Keratinocyte (primary cell): ENCODE measurements at regions not wholly inside any gene's neighbourhood (a gene's known extent, or its start where the extent isn't known, plus 50 kb on each side); places are given as distances from the start of the nearest gene placed in this dataset.

Experiments used
- DNase-seq: peaks from one replicate; pipeline ENCODE4 v3.0.0-alpha.2; 2011; ENCODE audit warnings: low read depth, missing footprints, low spot score
- FAIRE-seq: peaks from 2 replicates; lab custom pipeline; 2011; peaks lifted over from hg19 to GRCh38; lab: Jason Lieb, UNC
- H2AFZ ChIP-seq: 2 replicates; pipeline ENCODE4 v1.6.0; 2012; ENCODE audit warnings: low read length, control low read depth, inconsistent platforms; ENCODE audit not compliant: control insufficient read depth
- H3K27ac ChIP-seq: 2 replicates; pipeline ENCODE4 v1.5.1; 2011; ENCODE audit warnings: low read length; ENCODE audit not compliant: control insufficient read depth, insufficient read depth
- H3K27me3 ChIP-seq: 3 replicates; pipeline ENCODE4 v1.6.0; 2011; ENCODE audit warnings: low read length; ENCODE audit not compliant: control insufficient read depth, insufficient read depth; ENCODE audit errors: extremely low read depth
- H3K36me3 ChIP-seq, 2 experiments: 2 replicates in 1 of 2; 3 replicates in 1 of 2; pipeline ENCODE4 v1.5.1; 2011; ENCODE audit warnings: low read length in 2 of 2, mild to moderate bottlenecking in 1 of 2; ENCODE audit not compliant: control insufficient read depth in 2 of 2, insufficient read depth in 2 of 2; ENCODE audit errors: extremely low read depth in 1 of 2
- H3K4me1 ChIP-seq: 3 replicates; pipeline ENCODE4 v1.5.1; 2011; ENCODE audit warnings: low read length; ENCODE audit not compliant: control insufficient read depth, insufficient read depth; ENCODE audit errors: extremely low read depth
- H3K4me2 ChIP-seq: 3 replicates; pipeline ENCODE4 v1.6.0; 2011; ENCODE audit warnings: low read depth, low read length; ENCODE audit not compliant: control insufficient read depth, insufficient read depth; ENCODE audit errors: extremely low read depth
- H3K4me3 ChIP-seq, 3 experiments: fragments of 200-600 bp in 1 of 3; sonication (generic) in 1 of 3; 2 replicates in 2 of 3; 3 replicates in 1 of 3; pipeline ENCODE4 v1.5.1; 2011 to 2016; ENCODE audit warnings: low read length in 3 of 3, mild to moderate bottlenecking in 3 of 3, control low read depth in 2 of 3, inconsistent platforms in 1 of 3, low read depth in 1 of 3, mixed read lengths in 1 of 3, mixed run types in 1 of 3, moderate library complexity in 1 of 3; ENCODE audit not compliant: control insufficient read depth in 2 of 3, insufficient read depth in 2 of 3; ENCODE audit errors: extremely low read depth in 1 of 3
- H3K79me2 ChIP-seq: 2 replicates; pipeline ENCODE4 v1.6.0; 2012; ENCODE audit warnings: low read length; ENCODE audit not compliant: control insufficient read depth, insufficient read depth
- H3K9ac ChIP-seq: 3 replicates; pipeline ENCODE4 v1.6.0; 2011; ENCODE audit warnings: low read length; ENCODE audit not compliant: control insufficient read depth, insufficient read depth; ENCODE audit errors: extremely low read depth
- H3K9me1 ChIP-seq: 3 replicates; pipeline ENCODE4 v1.6.0; 2011; ENCODE audit warnings: low read length; ENCODE audit not compliant: control insufficient read depth, insufficient read depth; ENCODE audit errors: extremely low read depth
- H3K9me3 ChIP-seq: 2 replicates; pipeline ENCODE4 v1.5.1; 2012; ENCODE audit warnings: low read depth, low read length; ENCODE audit not compliant: control insufficient read depth
- H4K20me1 ChIP-seq: 3 replicates; pipeline ENCODE4 v1.6.0; 2011; ENCODE audit warnings: low read length; ENCODE audit not compliant: control insufficient read depth, insufficient read depth; ENCODE audit errors: extremely low read depth
- CTCF ChIP-seq, 3 experiments: IDR thresholded peaks in 1 of 3; conservative IDR thresholded peaks in 1 of 3; optimal IDR thresholded peaks in 1 of 3; 2 replicates in 2 of 3; 3 replicates in 1 of 3; pipeline versions ENCODE3 to v1.5.1; 2011; ENCODE audit warnings: low read length in 3 of 3, mild to moderate bottlenecking in 3 of 3, moderate library complexity in 2 of 3, control low read depth in 1 of 3, inconsistent platforms in 1 of 3; ENCODE audit not compliant: insufficient read depth in 2 of 3; ENCODE audit errors: extremely low read depth in 1 of 3
- EZH2 ChIP-seq: IDR thresholded peaks from one replicate; pipeline ENCODE4 v1.6.1; 2012; ENCODE audit warnings: inconsistent platforms, mild to moderate bottlenecking, low read length, moderate library complexity
- dilution Hi-C: fragments of 300-500 bp; cut with MboI; formaldehyde crosslinking; loops from one replicate; pipeline ENCODE4 v1.7.0; 2020; ENCODE audit warnings: low sequenced_read_pairs; ENCODE audit not compliant: extremely low pct_ligation_motif_present

DNA sequence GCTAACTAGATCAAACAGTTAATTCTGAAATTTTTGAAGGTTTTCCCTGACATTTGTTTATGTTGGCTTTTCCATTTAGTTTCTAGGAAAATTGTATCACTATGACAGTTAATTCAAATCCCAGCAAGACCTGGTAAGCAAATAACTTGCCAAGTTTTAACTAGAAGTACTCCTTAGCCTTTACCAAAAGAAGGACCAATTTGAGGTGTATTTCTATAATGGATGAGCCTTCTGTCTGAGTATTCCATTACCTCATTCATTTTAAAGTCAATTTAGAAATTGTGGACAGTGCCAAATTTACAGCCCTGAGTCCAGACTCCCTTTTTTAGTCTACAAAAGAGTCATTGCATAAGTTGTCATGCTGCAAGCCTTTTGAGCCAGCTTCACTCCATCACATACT, 687.6 kb downstream of the CETN3 start:
- no peaks in the 10 kb centered on the region for H3K36me3 ChIP-seq
- dilution Hi-C loops = no loop called here
- H4K20me1 ChIP-seq = no peaks in the 10 kb centered on the region
- no peaks in the 10 kb centered on the region for H3K27me3 ChIP-seq
- H3K9me3 ChIP-seq = no peaks in the 10 kb centered on the region
- DNase-seq (no peak), FAIRE-seq (no peak)
- no peak overlapping the region for H3K9ac ChIP-seq
- H3K4me3 ChIP-seq = no peak overlapping the region
- TF ChIP-seq EZH2 (no peak), CTCF (optimal IDR thresholded peaks at IDR 0.05 in 1 of 3, IDR thresholded peaks at IDR 0.05 in 1 of 3, conservative IDR thresholded peaks at IDR 0.05 in 1 of 3; ENCODE audit: extremely low read depth in 1 of 3, insufficient read depth in 2 of 3, low read length in 3 of 3) (no peak)
- no peaks in the 10 kb centered on the region for H3K9me1 ChIP-seq
- H3K4me1 ChIP-seq = no peaks in the 10 kb centered on the region
- H3K27ac ChIP-seq = no peak overlapping the region
- no peak overlapping the region for H3K4me2 ChIP-seq
- H2AFZ ChIP-seq = no peak overlapping the region
- H3K79me2 ChIP-seq = no peaks in the 10 kb centered on the region

DNA sequence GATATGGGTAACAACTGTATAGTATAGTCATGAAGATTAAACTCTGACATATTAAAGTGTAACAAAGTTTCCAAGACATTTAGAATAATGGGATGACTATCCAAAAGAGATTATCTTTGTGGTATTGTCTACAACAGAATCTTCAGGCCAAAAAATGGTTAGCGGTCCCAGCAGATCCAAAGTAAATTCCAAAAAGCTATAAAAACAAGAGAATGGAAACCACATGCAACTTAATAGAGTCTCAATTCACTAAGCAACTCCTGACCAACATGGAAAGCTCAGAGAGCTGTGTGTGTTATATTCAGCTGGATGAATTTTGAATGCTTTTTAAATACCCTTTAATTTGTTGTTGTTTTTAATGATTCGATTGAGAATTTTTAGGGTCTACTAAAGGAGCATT, 688.2 kb downstream of the CETN3 start:
- no peaks in the 10 kb centered on the region for H3K36me3 ChIP-seq
- H4K20me1 ChIP-seq = no peaks in the 10 kb centered on the region
- TF ChIP-seq CTCF (optimal IDR thresholded peaks at IDR 0.05 in 1 of 3, IDR thresholded peaks at IDR 0.05 in 1 of 3, conservative IDR thresholded peaks at IDR 0.05 in 1 of 3; ENCODE audit: extremely low read depth in 1 of 3, insufficient read depth in 2 of 3, low read length in 3 of 3) (no peak), EZH2 (no peak)
- DNase-seq (no peak), FAIRE-seq (no peak)
- H3K9ac ChIP-seq = no peak overlapping the region
- dilution Hi-C loops = no loop called here
- H3K4me2 ChIP-seq = no peak overlapping the region
- no peaks in the 10 kb centered on the region for H3K79me2 ChIP-seq
- no peaks in the 10 kb centered on the region for H3K9me1 ChIP-seq
- H3K27ac ChIP-seq = no peak overlapping the region
- no peak overlapping the region for H2AFZ ChIP-seq
- no peak overlapping the region for H3K4me3 ChIP-seq
- H3K27me3 ChIP-seq = no peaks in the 10 kb centered on the region
- H3K4me1 ChIP-seq = no peaks in the 10 kb centered on the region
- no peaks in the 10 kb centered on the region for H3K9me3 ChIP-seq
